GM10248 (cell line): ENCODE measurements at regions not wholly inside any gene's neighbourhood (a gene's known extent, or its start where the extent isn't known, plus 50 kb on each side); places are given as distances from the start of the nearest gene placed in this dataset.

Experiments
- CTCF ChIA-PET: fragments of 300-600 bp; sonication (Branson Sonifier 250); formaldehyde crosslinking; extraction: SDS; loops from one replicate; lab custom pipeline; 2021; ENCODE audit warnings: antibody characterized with exemption; lab: Yijun Ruan, JAX
- POLR2A ChIA-PET: fragments of 350-650 bp; sonication (Branson Sonifier 250); formaldehyde crosslinking; extraction: SDS; loops from one replicate; lab custom pipeline; 2020; ENCODE audit warnings: antibody characterized with exemption; lab: Yijun Ruan, JAX
- DNase-seq: peaks from one replicate; pipeline ENCODE4 v3.0.0; 2012; ENCODE audit errors: extremely low spot score
- CTCF ChIP-seq: IDR thresholded peaks from 2 replicates; pipeline ENCODE4 v1.5.1; 2012; ENCODE audit warnings: mild to moderate bottlenecking, low read depth; ENCODE audit errors: extremely low read depth, missing control alignments, control extremely low read depth

GRCh38 chr19:31834070-31834469 is 484.8 kb upstream of the TSHZ3 start:
- DNase-seq = no peak
- POLR2A ChIA-PET = no interaction called here
- CTCF ChIA-PET = no interaction called here
- no peak for TF ChIP-seq CTCF

- ChIA-PET CTCF (no interaction called here), POLR2A (no interaction called here)
- no peak for TF ChIP-seq CTCF
- DNase-seq = no peak
These were observed 489.1 kb upstream of the TSHZ3 start for GRCh38 chr19:31838163-31838815.

- TF ChIP-seq CTCF = no peak
- ChIA-PET CTCF (no interaction called here), POLR2A (no interaction called here)
- no peak for DNase-seq
These were observed 491.1 kb upstream of the TSHZ3 start for GRCh38 chr19:31840371-31840770.

GRCh38 chr19:31841755-31842154 is 492.5 kb upstream of the TSHZ3 start:
- no peak for TF ChIP-seq CTCF
- DNase-seq = no peak
- ChIA-PET CTCF (no interaction called here), POLR2A (no interaction called here)

GRCh38 chr19:31863122-31863521 is 482.3 kb upstream of the ZNF507 start:
- no peak for DNase-seq
- CTCF ChIA-PET = no interaction called here
- no peak for TF ChIP-seq CTCF
- POLR2A ChIA-PET = no interaction called here

- DNase-seq = no peak
- POLR2A ChIA-PET = no interaction called here
- CTCF ChIA-PET = no interaction called here
- TF ChIP-seq CTCF = no peak
These were observed 471.1 kb upstream of the ZNF507 start for GRCh38 chr19:31874313-31874712.
